ENCODE measurements at regions not wholly inside any gene's neighbourhood (a gene's known extent, or its start where the extent isn't known, plus 50 kb on each side); places are given as distances from the start of the nearest gene placed in this dataset.

DNA sequence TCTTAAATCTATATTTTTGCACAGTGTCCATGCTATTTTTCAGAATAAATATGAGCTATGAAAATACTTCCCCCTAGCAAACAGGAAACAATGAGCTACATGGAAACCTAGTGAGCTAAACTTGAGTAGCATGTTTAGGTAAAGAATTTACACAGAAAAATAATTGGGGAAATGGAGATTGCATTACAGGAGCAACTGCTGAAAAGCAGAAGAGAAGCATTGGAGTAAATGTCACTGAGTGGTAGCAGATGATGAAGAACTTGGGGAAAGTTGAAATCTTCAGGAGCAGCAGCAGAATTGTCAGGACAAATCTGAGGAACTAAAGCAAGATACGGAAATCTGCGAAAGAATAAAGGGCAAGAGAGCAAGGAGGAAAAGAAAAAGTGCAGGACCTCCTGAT is 610.3 kb downstream of the TLE1 start:
- Histone ChIP-seq H3K4me1 (no peaks in the 10 kb centered on the region), H3K9me3 (no peaks in the 10 kb centered on the region), H3K36me3 (no peaks in the 10 kb centered on the region), H3K27ac (no peak overlapping the region), H3K27me3 (no peaks in the 10 kb centered on the region), H3K4me3 (no peak overlapping the region)
- TF ChIP-seq, protein P1, sequence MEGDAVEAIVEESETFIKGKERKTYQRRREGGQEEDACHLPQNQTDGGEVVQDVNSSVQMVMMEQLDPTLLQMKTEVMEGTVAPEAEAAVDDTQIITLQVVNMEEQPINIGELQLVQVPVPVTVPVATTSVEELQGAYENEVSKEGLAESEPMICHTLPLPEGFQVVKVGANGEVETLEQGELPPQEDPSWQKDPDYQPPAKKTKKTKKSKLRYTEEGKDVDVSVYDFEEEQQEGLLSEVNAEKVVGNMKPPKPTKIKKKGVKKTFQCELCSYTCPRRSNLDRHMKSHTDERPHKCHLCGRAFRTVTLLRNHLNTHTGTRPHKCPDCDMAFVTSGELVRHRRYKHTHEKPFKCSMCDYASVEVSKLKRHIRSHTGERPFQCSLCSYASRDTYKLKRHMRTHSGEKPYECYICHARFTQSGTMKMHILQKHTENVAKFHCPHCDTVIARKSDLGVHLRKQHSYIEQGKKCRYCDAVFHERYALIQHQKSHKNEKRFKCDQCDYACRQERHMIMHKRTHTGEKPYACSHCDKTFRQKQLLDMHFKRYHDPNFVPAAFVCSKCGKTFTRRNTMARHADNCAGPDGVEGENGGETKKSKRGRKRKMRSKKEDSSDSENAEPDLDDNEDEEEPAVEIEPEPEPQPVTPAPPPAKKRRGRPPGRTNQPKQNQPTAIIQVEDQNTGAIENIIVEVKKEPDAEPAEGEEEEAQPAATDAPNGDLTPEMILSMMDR (IDR thresholded peaks at IDR 0.05): no peak
- ATAC-seq (no peak), DNase-seq (no peak)
- intact Hi-C loops (cut with DNase I): no loop called here

DNA sequence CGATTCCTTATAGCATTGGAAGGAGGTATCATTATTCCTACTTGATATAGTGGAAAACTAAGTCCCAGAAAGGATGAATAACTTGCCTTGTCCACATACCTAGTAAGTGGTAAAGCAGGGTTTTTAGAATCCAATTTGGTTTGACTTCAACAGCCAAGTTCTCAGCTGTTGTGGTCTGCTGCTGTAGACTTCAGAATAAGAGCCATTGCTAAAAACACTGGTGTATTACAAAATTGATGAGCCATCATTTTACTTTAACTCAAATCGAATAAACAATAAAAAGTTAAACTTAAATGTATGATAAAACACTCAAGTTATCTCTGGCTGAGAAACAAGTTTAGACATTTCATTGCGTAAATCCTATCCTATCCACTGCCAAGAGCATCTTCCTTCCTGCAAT is 610.8 kb downstream of the TLE1 start:
- ATAC-seq (no peak), DNase-seq (no peak)
- Histone ChIP-seq H3K27me3 (no peaks in the 10 kb centered on the region), H3K27ac (no peak overlapping the region), H3K4me3 (no peak overlapping the region), H3K4me1 (no peaks in the 10 kb centered on the region), H3K36me3 (no peaks in the 10 kb centered on the region), H3K9me3 (no peaks in the 10 kb centered on the region)
- TF ChIP-seq, protein P1 (IDR thresholded peaks at IDR 0.05): no peak
- intact Hi-C loops (cut with DNase I): no loop called here

DNA sequence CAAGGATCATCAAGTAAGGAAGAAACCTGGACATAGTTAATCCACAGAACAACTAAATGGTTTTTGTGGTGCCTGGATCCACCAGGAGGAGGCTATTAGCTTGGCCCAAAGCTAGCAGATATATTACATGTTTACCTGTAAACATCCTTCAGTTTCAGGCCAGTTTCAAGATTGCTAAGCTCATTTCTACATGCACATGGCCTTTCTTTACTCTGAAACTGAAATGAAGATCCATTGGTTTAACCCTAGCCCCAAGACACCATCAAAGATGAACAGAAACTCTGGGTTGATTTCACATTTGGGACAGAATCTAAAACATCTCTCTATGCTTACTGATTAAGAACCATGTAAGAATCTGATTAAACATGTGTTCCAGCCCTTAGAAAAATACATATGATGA is 611.8 kb downstream of the TLE1 start:
- ATAC-seq (no peak), DNase-seq (no peak)
- H3K4me1 ChIP-seq: no peaks in the 10 kb centered on the region
- no peak overlapping the region for H3K27ac ChIP-seq
- H3K27me3 ChIP-seq: no peaks in the 10 kb centered on the region
- no peaks in the 10 kb centered on the region for H3K9me3 ChIP-seq
- no peaks in the 10 kb centered on the region for H3K36me3 ChIP-seq
- TF ChIP-seq, protein P1 (IDR thresholded peaks at IDR 0.05): no peak
- H3K4me3 ChIP-seq: no peak overlapping the region
- intact Hi-C loops (cut with DNase I): no loop called here

DNA sequence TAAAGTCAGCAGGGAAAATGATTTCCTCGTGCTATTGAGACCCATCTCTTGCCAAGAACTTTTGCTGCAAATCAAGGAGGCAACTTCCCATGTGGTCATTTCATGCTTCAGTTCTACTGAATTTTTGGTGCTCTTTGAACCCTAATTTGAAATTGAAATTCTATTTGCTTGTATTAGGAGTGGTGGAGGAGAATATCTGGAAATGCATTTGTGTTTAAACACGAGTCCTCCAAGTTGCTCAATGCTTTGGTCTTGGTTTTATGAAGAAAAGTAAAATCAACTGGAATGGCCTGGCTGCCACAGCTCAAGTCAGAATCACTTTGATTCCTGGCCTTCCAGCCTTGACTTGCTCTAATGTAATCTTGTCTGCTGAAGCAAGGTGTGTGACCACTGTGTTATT is 613.2 kb downstream of the TLE1 start:
- Histone ChIP-seq H3K9me3 (no peaks in the 10 kb centered on the region), H3K36me3 (no peaks in the 10 kb centered on the region), H3K27ac (no peak overlapping the region), H3K4me1 (no peaks in the 10 kb centered on the region), H3K4me3 (no peak overlapping the region), H3K27me3 (no peaks in the 10 kb centered on the region)
- TF ChIP-seq, protein P1 (IDR thresholded peaks at IDR 0.05): no peak
- intact Hi-C loops (cut with DNase I): no loop called here
- ATAC-seq (no peak), DNase-seq (no peak)

DNA sequence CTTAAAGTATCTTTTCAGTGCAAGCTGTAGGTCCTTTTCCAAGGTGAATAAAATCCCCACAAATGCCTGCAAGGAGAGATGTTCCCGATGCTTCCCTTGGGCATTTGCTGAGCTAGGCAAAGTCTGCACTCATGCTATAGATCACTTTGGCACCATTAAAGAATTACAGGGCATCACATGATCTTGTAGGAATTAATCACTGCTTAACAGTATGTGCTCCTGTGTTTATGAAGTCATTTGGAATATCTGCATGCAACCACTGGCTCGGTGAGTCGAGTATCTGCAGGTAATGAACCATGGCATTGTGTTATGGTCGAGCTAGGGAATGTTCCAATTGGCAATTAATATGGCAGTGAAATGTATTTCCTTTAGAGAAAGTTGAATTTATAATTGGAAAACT is 615.1 kb downstream of the TLE1 start:
- no peaks in the 10 kb centered on the region for H3K4me1 ChIP-seq
- no peak for DNase-seq
- H3K27me3 ChIP-seq: no peaks in the 10 kb centered on the region
- no peaks in the 10 kb centered on the region for H3K9me3 ChIP-seq
- ATAC-seq: no peak
- no peak overlapping the region for H3K27ac ChIP-seq
- TF ChIP-seq, protein P1 (IDR thresholded peaks at IDR 0.05): no peak
- H3K4me3 ChIP-seq: no peak overlapping the region
- no peaks in the 10 kb centered on the region for H3K36me3 ChIP-seq
- intact Hi-C loops (cut with DNase I): no loop called here

Measured in left lung (tissue), 4 donors.